ENCODE measurements at regions not wholly inside any gene's neighbourhood (a gene's known extent, or its start where the extent isn't known, plus 50 kb on each side); places are given as distances from the start of the nearest gene placed in this dataset.
"Not testable (repeated sequence)": the region's sequence is repeated elsewhere in the genome, so short reads cannot be mapped to it uniquely, and the experiment has no call there.

GRCh38 chr20:29427201-29428060, 1830.0 kb upstream of the DEFB115 start:
- DNase-seq = no peak

- DNase-seq = no peak
Measured at GRCh38 chr20:29430531-29430930, 1826.9 kb upstream of the DEFB115 start.

GRCh38 chr20:29440721-29441120, 1816.7 kb upstream of the DEFB115 start:
- not testable (repeated sequence) for DNase-seq

- DNase-seq = peak; percentile 40
Measured at GRCh38 chr20:29443206-29443781, 1814.2 kb upstream of the DEFB115 start.

- no peak for DNase-seq
Measured at GRCh38 chr20:29443819-29444218, 1813.6 kb upstream of the DEFB115 start.

GRCh38 chr20:29445050-29445907, 1812.2 kb upstream of the DEFB115 start:
- DNase-seq = peak; percentile 4

- DNase-seq = not testable (repeated sequence)
Measured at GRCh38 chr20:29447517-29448484, 1809.7 kb upstream of the DEFB115 start.

- no peak for DNase-seq
Measured at GRCh38 chr20:29448806-29449470, 1808.5 kb upstream of the DEFB115 start.

GRCh38 chr20:29452186-29452585, 1805.3 kb upstream of the DEFB115 start:
- DNase-seq = no peak

GRCh38 chr20:29456987-29457693, 1800.3 kb upstream of the DEFB115 start:
- not testable (repeated sequence) for DNase-seq

GRCh38 chr20:29472606-29473005, 1784.9 kb upstream of the DEFB115 start:
- no peak for DNase-seq

GRCh38 chr20:29492840-29493239, 1764.6 kb upstream of the DEFB115 start:
- not testable (repeated sequence) for DNase-seq

GRCh38 chr20:29496767-29497166, 1760.7 kb upstream of the DEFB115 start:
- DNase-seq = not testable (repeated sequence)

GRCh38 chr20:29497261-29497671, 1760.2 kb upstream of the DEFB115 start:
- DNase-seq = no peak

- DNase-seq = not testable (repeated sequence)
Measured at GRCh38 chr20:29497684-29498083, 1759.8 kb upstream of the DEFB115 start.

GRCh38 chr20:29500738-29501137, 1756.7 kb upstream of the DEFB115 start:
- DNase-seq = not testable (repeated sequence)

- DNase-seq = not testable (repeated sequence)
Measured at GRCh38 chr20:29514634-29515033, 1742.8 kb upstream of the DEFB115 start.

GRCh38 chr20:29516847-29517246, 1740.6 kb upstream of the DEFB115 start:
- DNase-seq = not testable (repeated sequence)

GRCh38 chr20:29519610-29520241, 1737.7 kb upstream of the DEFB115 start:
- DNase-seq = not testable (repeated sequence)

- DNase-seq = peak; percentile 4
Measured at GRCh38 chr20:29533566-29534177, 1723.8 kb upstream of the DEFB115 start.

All from suppressor macrophage treated with lipopolysaccharide for 4 hours (primary cell).